GM21515 (cell line): ENCODE measurements at regions not wholly inside any gene's neighbourhood (a gene's known extent, or its start where the extent isn't known, plus 50 kb on each side); places are given as distances from the start of the nearest gene placed in this dataset.

ENCODE experiments used
- ATAC-seq: cut with Tn5 transposase; IDR thresholded peaks from one replicate; pipeline ENCODE4 v1.9.1; 2021; ENCODE audit not compliant: unreplicated experiment

DNA sequence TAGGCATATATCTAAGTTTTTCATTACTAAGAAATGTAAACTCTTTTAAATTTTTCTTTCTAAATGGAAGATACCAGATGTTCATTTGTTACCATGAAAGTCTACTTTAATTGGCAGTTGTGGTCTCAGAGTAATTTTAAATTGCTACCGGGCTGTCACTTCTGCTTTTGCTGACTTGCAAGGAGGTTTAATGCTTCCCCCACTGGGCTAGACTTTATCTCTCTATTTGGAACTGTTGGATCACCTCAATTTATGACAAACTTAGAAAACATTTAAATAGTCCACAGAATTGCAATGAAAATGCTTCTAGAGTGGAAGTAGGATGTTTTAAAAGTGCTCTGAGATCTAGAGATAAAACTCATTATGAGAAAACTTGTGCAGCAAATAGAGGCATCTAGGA is 479.8 kb upstream of the GOT2 start:
- no peak for ATAC-seq

DNA sequence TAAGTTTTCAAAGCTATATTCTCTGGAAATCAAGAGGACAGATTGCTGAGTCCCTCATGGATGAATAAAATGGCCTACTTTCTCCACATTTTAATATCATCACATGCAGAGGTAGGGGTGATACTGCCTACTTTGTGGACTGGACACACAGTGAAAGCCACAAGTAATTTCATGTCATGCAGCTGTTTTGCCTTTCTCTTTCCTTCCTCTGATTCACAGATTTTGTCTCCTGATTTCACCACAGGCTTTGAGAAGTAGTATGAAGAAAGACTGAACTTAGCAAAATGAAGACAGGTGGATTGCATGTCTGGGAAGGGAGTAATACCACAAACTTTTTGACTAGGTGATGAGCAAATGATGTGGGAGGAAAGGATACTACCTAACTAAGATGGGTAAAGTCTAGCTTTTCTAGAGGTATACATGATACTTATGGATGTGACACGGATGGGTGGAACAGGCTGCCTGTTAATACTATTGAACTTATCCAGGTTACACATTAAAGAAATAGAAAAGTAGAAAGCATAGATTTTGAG is 478.4 kb upstream of the GOT2 start:
- no peak for ATAC-seq

DNA sequence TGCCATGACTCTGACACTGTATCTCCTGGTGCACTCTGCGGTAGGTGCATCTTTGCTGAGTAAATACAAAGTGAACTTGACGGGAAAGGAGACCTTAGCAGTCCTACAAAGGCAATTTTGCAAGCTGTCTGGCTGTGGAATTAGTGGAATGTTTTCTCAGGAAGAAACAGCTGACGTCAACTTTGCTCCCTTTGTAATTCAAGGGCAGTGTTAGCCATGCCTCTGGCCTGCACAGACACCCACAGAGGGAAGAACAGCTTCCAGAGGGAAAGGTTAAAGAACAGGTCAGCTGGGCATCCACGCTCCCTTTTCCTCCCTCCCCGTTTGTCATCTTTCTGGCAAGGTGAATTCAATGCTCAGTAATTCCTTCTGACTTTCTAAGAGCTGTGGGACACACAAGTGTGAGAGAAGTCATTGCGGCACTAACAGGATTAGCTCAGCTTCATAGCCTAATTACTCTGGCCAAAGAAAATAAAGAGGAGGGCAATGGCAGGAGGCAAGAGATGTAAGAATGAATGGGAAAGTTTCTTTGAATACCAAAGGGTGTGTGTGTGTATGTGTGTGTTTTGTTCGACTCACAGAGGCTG is 476.9 kb upstream of the GOT2 start:
- ATAC-seq = no peak

DNA sequence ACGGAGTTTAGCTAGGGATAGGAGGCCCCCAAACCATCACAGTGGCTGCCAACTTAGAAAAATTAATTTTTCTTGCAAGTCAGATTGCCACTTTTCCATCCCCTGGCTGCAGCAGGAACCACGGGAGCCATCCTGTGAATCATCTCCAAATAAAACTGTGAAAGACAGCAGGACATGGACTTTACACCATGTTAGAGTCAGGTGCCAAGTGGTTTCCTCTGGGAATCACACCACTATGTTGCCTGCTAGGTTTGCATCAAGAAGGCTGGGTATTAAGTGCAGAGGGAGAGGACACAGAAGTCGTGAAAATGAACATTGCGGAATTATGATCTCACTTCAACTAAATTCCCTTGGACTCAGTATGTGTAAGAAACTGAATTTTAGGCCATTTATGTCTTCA is 471.3 kb upstream of the GOT2 start:
- ATAC-seq = no peak

DNA sequence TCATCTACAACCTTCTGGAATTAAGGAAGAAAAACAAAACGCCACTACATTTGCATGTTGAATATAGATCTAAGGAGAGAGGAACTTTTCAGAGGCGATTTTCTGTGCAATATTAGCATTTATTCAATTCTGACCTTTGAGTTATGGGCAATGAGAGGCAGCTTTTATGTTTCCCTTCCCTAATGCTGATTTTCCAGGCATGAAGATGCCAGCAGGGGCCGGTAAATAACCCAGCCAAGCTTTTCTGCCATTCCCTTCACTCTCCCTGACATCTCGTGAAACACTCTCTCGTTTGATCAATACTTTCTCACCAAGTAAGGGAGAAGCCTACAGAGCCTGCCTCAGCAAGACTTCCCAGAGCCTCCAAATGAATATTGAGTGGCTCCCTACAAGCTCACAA is 470.5 kb upstream of the GOT2 start:
- ATAC-seq = no peak

DNA sequence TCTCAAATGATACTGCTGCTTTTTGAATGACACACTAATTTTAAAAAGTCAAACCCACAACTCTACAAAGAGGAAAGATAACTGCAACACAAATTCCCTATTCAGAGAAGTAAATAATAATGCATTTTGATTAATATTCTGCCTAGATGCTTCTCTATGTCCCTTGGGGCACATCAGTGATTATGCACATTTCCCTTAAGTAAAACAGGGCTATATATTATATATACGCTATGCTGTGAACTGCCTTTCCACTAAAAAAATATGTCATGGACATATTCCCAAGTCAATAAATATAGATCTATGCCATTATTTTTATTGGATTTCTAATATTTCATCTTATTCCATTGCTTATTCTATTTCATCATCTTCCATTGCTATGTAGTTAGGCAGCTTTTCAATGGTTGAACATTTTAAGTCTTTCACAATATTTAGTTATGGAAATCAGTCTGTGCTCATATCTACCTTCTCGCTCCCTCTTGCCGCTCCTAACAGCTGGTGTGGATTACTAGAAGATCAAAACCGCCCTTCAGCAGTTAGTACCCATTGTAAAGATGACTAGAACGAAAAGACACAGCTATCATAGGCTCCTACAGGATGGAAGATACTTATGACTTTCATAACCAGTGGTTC is 468.2 kb upstream of the GOT2 start:
- no peak for ATAC-seq

DNA sequence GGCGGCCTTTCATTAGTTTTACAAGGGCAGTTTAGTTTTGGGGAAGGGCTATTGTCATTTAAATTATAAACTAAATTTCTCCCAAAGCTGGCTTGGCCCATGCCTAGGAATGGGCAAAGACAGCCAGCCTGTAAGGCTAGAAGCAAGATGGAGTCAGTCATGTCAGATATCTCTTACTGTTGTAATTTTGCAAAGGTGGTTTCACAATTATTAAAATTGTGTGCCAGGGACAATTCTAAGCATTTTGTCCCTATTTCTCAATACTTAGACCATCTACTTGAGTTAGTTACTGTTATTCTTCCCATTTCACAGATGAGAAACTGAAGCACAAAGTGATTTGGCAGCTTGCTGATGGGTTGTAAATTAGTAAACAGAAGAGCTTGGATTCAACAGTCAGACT is 467.7 kb upstream of the GOT2 start:
- ATAC-seq = no peak

DNA sequence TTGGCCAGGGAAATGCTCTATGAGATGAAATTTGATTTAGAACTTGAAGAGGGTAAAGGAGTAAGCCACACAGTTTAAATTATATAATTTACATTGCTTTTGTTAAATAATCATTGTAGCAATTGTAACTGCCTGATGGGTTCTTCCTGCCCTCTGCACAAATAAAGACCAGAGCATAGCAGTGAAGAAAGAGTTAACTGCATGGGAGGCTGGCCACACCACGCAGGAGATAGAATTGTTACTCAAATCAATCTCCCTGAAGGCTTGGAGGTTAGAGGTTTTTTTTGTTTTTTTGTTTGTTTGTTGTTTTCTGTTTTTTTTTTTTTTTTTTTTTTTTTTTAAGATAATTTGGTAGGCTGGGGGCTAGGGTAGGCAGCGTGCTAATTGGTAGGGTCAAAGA is 467.0 kb upstream of the GOT2 start:
- no peak for ATAC-seq

DNA sequence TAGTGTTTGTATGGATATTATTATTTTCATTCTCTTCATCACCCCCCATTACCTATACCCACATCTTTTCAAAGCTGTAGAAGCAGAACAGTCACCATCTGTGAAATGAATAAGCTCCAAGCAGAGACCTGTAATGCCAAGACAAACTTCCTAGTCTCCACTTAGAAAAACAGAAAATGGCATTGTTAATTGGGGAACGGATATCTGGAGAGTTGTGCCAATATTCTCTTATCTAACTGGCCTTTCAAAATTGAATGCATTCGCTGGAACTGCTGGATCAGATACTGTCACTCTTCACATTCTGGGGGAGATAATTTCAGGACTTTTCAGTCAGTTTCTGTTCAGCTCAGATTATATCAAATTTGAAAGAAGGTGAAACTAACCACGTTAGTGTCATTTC is 464.4 kb upstream of the GOT2 start:
- ATAC-seq = no peak

DNA sequence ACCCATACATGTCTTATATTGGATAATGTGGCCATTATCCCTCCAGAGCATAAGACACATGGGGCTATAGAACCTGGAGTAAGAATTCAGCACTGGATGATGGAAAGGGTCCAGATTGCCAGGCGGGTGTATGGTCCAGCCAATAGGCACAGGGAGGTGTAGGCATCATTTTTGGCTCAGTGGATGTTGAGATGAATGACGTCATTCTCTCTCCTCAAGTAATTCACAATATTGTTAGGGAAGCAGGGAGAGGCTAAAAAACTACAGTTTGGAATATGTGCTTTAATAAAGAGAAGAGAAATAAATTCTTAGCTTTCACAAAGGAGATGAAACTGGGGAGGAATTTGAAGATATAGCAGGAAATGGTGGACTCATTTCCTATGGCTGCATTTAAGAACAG is 461.1 kb upstream of the GOT2 start:
- no peak for ATAC-seq

DNA sequence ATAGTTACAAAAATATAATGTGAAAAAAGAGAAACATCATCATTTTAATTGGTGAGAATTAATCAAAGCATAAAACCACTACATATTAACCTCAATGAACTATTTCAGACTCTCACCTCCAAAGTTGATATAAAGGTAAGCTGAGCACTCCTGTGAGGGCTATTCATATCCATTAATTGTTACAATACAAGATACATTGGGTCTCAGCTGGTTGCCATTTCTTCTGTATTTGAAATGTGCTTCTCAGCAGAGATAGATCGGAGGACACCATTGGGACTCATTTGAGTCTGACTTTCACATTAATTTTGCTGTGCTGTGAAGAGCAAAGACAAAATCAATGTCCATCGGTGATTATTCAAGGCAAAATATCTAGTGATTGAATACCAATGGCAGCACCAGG is 459.5 kb upstream of the GOT2 start:
- no peak for ATAC-seq

DNA sequence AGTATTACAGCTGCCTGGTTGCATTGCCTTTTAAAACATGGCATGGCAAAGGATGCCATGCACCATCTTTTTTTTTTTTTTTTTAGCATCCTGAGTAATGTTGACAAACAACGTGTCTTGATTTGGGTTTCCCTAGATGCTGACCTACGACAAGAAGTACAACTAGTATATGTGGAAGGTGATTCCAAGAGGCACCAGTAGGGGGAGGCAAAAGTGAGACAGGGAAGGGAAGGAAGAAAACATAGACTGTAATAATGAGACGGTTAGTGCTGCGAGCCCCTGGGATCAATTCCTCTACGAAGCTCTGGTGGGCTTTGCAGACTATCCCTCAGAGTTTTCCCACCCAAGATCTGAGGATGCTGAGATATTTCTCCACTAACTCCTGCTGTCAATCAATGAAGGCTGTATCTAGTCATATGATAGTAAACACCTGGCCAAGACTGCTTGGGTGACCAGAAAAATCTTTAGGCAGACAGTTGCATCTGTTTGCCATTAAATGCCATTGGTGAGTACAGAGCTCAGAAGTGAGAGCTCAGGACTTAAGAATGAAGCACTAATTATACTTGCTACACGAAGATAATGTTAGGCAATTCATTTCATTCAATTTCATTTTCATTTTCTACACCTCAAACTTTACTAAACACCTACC is 458.6 kb upstream of the GOT2 start:
- no peak for ATAC-seq

DNA sequence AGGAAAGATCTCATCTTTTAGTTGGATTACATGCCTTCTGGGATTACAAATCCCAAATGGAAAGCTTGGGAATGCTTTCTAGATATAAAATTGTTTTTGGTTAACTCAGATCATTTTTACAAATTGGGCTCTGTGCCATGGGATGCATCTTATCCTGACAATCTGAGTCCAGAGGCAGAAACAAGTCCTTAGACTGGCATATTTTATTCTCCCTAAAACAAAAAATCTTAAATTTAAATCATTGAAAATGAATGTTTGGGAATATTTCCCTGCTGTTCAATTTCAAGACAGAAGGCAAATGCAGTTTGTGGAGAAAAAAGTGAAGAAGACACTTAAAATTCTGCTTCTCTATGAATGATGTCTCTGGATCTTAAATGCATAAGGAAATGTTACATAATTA is 456.6 kb upstream of the GOT2 start:
- ATAC-seq = no peak

DNA sequence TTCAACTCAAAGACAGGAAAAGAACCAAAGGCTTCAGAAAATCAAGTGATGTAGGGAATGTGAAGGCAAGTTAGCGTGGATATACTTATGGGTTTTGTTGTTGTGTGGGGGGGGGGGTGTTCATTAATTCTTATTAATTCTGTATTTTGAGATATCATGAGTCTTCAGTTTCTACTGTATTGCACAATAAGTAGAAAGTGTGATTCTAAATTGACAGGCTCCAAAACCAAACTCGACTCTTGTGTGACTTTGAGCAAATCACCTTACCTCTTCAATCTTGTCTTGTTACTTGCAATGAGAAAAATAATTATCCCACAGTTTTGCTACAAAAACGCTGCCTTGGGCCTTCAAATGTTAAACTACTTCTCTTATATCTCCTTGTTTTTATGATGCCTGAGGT is 453.9 kb upstream of the GOT2 start:
- no peak for ATAC-seq

DNA sequence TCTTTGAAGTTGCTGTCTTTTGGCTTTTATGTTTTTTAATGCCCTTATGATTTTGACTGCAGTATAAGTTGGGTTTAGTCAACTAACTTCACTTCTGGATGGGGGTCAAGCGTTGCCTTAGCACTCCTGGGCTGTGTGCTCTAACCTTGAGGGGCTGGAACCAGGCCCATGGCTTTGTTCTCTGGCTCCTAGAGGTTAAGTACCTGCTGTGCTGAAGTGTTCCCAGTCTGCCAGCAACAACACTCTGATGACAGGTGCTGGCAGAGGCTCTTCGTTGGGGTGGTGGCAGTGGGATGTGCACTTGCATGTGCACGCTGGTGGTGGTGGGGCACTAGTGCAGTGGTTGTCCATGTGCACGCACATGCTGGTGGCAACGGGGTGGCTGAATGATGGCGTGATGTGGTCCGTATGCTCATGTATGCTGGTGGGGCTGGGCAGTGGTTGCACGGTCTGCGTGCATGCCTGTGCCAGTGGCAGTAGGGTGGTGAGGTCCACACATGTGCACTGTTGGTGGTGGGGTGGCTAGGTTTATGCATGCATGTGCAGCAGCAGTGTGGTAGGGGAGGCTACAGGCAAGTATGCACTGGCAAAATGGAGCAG is 447.8 kb upstream of the GOT2 start:
- ATAC-seq = no peak

DNA sequence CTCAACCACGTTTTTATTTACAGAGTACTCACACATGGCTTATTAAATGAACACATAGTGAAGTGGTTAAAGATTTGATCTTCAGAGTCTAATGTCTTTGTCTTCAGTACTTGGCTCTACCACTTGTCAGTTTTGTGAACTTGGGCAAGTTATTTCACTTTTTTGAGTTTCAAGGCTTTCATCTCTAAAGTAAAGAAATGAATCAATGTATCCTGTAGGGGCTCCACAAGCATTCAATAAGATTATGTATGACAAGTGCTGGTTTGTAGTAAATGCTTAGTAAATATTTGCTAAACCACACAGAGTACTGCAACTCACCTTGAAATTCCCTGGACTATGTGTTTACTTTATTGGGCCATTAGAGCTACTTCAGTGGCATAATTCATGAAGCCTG is 446.0 kb upstream of the GOT2 start:
- ATAC-seq = no peak

DNA sequence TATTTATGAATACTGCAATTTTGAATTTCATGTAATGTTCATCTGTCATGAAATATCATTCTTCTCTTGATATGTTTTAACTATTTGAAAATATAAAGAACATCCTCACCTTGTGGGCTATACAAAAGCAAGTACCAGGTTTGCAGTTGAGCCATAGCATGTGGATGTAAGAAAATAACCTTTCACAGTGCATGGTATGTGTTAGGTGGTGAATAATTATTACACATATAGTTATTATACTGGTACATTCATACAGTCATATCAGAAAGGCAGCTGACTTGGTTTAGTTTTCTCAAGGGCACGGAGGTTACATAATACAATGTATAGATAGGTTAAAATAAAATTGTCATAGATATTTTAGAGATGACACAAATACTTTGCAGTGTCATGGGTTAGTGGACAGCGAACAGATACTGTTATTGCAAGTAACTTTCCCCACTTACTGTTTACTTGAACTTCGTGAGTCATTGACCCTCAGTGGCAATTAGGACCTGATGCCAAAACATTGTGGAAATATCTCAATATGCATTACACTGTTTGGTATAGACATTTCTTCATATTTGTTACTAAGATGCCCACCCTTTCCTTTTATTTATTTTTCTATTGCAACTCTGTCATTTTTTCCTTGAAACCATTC is 445.4 kb upstream of the GOT2 start:
- ATAC-seq = no peak

DNA sequence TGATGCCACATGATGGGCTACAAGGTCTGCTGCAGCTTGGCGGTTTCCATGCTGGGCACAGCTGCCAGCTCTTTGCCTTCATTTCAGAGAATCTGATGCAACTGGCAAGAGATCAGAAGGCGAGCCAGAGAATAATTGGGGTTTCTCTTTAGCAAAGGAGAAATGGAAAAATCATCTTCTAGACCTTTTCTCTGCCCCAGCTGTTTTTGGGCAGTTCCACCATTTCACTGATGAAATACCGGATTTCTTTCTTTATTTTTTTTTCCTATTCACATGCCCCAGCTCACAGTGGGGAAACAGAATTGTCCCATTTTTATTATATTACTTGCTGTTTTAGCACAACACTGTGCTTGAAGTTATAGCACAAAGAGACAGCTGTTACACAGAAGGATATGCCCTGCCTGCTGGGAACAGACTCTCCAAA is 439.3 kb upstream of the GOT2 start:
- no peak for ATAC-seq

DNA sequence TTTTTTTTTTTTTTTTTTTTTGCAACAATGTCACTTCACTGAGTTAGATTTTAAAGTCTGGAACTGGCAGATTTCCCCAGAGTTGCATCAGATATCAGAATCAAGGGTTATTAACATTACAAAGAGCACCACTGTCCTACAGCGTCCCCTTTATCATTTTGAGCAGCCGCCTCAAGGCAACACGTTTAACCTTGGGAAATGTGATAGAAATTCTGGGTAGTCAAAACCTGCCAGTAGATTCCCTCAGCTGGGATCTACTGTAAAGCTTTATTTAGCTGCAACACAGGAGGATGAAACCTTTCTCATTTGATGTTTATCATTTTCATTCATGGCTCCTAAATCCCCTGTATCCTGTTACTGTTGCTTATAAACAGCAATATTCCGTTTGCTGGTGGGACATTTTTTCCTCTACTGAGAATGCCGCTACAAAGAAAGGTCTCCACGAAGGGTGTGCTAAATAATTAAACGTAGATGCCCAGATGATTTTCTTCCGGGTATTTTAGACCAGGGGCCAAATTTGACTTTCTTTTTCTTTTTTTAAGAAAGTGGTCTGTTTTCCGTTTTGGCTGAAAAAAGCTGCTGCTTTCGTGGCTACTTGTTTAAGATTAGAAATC is 436.1 kb upstream of the GOT2 start:
- ATAC-seq = no peak

DNA sequence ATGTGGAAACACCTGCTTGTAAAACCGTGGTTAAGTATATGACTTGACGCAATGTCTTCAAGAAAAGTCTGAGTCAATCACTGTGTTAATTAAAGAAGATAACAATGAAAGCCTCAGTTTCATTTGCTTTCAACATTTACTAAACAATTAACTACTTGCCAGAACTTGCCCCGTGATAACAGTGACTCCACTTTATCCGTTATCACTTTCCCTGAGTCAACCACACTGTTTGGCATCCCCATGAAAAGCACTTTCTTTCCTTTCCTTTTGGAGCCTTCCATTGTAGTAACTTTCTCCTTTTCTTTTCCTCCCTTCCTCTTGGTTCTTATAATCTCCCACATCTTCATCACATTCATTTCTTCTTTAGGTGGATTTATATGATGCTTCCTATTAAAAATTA is 435.1 kb upstream of the GOT2 start:
- ATAC-seq = no peak

DNA sequence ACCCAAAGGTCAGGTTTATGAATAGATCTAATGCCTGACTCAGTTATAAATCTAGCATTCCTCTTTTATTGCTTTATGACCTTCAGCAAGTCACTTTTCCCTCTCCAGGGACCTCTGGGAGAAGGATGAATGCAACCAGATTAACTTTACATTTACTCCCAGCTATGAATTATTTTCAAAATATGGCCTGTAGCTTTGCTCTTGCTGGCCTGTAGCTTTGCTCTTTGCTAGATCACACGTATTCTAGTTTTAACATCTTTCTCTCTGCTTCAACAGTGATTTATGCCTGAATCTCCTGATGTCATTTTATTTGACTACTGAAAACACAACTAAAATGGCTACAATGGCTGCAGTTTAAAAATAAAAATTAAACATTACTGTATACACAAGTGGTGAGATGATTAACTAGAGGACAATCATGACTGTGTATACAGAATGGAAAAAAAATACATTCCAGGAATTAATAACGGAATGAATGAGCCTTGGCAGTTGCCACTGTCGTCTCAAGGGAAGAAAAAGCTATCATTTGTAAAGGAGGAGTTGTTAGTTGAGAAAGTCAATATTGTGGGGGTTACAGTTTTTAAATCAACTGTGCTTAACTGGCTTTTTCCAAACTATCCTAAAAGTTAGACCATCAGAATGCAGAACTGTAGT is 434.5 kb upstream of the GOT2 start:
- ATAC-seq = no peak
